Medulla oblongata (tissue), 1 donor: ENCODE measurements at regions not wholly inside any gene's neighbourhood (a gene's known extent, or its start where the extent isn't known, plus 50 kb on each side); places are given as distances from the start of the nearest gene placed in this dataset.

Experiments used
- DNase-seq: peaks from one replicate; pipeline ENCODE4 v3.0.0-alpha.2; 2015; ENCODE audit errors: extremely low spot score

DNA sequence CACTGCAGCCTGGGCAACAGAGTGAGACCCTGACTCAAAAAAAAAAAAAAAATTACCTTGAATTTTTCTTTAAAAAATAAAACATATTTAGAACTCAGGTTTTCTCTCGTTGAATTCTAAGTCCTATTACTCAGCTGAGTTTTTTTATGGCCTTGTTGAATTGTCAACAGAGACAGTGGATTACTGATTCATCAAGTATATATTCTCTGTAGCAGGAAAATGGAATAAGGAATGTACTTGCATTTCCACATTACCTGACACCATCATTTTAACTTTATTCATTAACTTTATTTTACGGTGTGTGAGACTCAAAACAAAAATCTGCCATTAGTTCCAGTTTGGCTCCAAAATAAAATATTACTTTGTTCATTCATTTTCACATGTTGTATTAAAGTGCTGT lies 53.8 kb upstream of the APP start:
- DNase-seq, result no peak
